ENCODE measurements at regions not wholly inside any gene's neighbourhood (a gene's known extent, or its start where the extent isn't known, plus 50 kb on each side); places are given as distances from the start of the nearest gene placed in this dataset.

- in situ Hi-C loops (cut with MboI; ENCODE audit: low pct_unique_long_range_greater_than_20kb, low sequenced_read_pairs, unreplicated experiment): no loop called here
- DNase-seq (ENCODE audit: low spot score): no peak
- TF ChIP-seq, protein P1, sequence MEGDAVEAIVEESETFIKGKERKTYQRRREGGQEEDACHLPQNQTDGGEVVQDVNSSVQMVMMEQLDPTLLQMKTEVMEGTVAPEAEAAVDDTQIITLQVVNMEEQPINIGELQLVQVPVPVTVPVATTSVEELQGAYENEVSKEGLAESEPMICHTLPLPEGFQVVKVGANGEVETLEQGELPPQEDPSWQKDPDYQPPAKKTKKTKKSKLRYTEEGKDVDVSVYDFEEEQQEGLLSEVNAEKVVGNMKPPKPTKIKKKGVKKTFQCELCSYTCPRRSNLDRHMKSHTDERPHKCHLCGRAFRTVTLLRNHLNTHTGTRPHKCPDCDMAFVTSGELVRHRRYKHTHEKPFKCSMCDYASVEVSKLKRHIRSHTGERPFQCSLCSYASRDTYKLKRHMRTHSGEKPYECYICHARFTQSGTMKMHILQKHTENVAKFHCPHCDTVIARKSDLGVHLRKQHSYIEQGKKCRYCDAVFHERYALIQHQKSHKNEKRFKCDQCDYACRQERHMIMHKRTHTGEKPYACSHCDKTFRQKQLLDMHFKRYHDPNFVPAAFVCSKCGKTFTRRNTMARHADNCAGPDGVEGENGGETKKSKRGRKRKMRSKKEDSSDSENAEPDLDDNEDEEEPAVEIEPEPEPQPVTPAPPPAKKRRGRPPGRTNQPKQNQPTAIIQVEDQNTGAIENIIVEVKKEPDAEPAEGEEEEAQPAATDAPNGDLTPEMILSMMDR (IDR thresholded peaks at IDR 0.05; ENCODE audit: extremely low read depth, insufficient read depth, missing control alignments): no peak
Observed at GRCh38 chr6:43997345-43997677, 129.9 kb downstream of the MRPL14 start.

- TF ChIP-seq, protein P1 (IDR thresholded peaks at IDR 0.05; ENCODE audit: extremely low read depth, insufficient read depth, missing control alignments): no peak
- no peak for DNase-seq (ENCODE audit: low spot score)
- in situ Hi-C loops (cut with MboI; ENCODE audit: low pct_unique_long_range_greater_than_20kb, low sequenced_read_pairs, unreplicated experiment): no loop called here
Observed at GRCh38 chr6:43996618-43997344, 130.5 kb downstream of the MRPL14 start.

GRCh38 chr6:43995137-43995536 lies 132.1 kb downstream of the MRPL14 start:
- TF ChIP-seq, protein P1 (IDR thresholded peaks at IDR 0.05; ENCODE audit: extremely low read depth, insufficient read depth, missing control alignments): no peak
- DNase-seq (ENCODE audit: low spot score): no peak
- in situ Hi-C loops (cut with MboI; ENCODE audit: low pct_unique_long_range_greater_than_20kb, low sequenced_read_pairs, unreplicated experiment): no loop called here

DNA sequence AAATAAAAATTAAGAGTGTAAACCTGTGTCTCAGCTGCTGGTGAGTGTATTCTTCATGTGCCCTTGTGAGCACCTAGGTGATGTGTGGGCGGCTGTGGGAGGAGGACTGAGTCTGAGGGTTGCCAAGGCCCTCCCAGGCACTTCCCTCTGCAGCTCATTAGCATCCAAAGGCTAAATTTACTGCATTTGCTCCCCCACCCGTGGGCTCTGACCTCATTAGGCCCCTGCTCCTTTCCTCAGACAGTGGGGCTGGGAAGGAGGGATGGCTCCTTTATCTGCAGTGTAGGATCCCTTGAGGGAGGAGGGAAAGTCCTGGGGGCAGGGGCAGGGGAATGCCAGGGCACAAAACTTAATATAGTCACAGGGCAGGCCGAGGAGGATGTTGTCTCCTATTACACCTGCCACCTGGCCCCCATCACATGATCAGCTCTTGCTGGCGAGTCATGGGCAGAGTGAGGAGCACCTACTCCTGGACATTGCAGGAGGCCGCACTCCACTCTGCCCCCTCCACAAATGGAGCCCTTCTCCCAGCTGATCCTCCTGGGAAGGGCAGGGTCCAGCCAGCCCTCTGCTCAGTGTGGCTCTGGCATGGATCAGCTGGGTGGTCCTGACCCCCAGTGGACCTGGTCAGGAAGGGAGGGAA lies 133.2 kb downstream of the MRPL14 start:
- in situ Hi-C loops (cut with MboI; ENCODE audit: low pct_unique_long_range_greater_than_20kb, low sequenced_read_pairs, unreplicated experiment): no loop called here
- no peak for DNase-seq (ENCODE audit: low spot score)
- TF ChIP-seq, protein P1 (IDR thresholded peaks at IDR 0.05; ENCODE audit: extremely low read depth, insufficient read depth, missing control alignments): no peak

GRCh38 chr6:43992783-43993644 lies 134.2 kb downstream of the MRPL14 start:
- in situ Hi-C loops (cut with MboI; ENCODE audit: low pct_unique_long_range_greater_than_20kb, low sequenced_read_pairs, unreplicated experiment): no loop called here
- no peak for DNase-seq (ENCODE audit: low spot score)
- TF ChIP-seq, protein P1 (IDR thresholded peaks at IDR 0.05; ENCODE audit: extremely low read depth, insufficient read depth, missing control alignments): no peak

DNA sequence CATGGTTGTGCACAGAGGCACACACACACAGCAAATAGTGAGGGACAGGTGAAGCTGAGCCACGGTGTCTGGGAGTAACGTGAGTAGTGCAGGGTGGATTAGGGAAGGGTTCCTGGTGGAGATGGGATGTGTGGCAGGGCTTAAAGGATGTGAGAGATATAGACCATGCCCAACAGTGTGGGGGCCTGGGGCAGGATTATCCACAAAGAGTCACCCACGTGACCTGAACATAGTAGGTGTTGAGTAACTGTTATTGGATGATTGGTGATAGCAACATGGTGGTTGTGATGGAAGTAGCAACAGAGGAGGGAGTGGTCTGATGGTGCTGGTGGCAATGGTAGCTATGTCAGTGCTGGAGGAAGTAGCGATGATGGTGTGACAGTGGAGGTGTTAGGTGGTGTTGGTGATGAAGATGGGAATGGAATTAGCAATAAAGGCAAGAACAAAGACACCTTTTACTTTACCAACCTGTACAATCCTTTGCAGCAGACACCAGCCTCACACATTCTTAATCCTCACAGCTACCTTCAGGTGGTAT lies 135.1 kb downstream of the MRPL14 start:
- in situ Hi-C loops (cut with MboI; ENCODE audit: low pct_unique_long_range_greater_than_20kb, low sequenced_read_pairs, unreplicated experiment): no loop called here
- no peak for DNase-seq (ENCODE audit: low spot score)
- TF ChIP-seq, protein P1 (IDR thresholded peaks at IDR 0.05; ENCODE audit: extremely low read depth, insufficient read depth, missing control alignments): no peak

All from GM13977 (cell line).